Neural progenitor cell (in vitro differentiated cells): ENCODE measurements at regions not wholly inside any gene's neighbourhood (a gene's known extent, or its start where the extent isn't known, plus 50 kb on each side); places are given as distances from the start of the nearest gene placed in this dataset.

Experiments used
- EZH2 ChIP-seq: fragments of 200-600 bp; sonication (generic); IDR thresholded peaks from 2 replicates; pipeline ENCODE4 v1.6.1; 2017; ENCODE audit warnings: antibody characterized with exemption, mild to moderate bottlenecking, moderate library complexity
- TF ChIP-seq, protein P1 (sequence below): fragments of 200-600 bp; sonication (generic); IDR thresholded peaks from 2 replicates; pipeline ENCODE4 v1.5.1; 2017; ENCODE audit warnings: antibody characterized with exemption, mild to moderate bottlenecking

DNA sequence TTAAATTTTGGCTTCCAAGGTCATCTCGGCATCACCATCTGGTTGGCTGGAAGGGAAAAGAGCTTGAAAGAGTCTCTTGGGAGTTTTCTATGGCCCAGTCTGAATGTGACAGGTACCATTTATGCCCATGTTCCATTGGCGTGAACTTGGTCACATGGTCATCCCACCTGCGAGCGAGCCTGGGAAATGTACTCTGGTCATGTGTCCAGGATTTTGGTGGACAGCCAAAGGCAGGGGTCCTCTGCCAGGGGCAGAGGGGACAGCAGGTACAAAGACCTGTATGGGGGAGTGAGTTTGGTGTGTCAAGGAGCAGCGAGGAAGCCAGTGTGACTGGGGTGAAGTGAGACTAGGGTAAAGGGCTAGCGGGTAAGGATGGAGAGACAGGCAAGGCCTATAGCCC lies 112.6 kb downstream of the CDC5L start:
- TF ChIP-seq, protein P1, sequence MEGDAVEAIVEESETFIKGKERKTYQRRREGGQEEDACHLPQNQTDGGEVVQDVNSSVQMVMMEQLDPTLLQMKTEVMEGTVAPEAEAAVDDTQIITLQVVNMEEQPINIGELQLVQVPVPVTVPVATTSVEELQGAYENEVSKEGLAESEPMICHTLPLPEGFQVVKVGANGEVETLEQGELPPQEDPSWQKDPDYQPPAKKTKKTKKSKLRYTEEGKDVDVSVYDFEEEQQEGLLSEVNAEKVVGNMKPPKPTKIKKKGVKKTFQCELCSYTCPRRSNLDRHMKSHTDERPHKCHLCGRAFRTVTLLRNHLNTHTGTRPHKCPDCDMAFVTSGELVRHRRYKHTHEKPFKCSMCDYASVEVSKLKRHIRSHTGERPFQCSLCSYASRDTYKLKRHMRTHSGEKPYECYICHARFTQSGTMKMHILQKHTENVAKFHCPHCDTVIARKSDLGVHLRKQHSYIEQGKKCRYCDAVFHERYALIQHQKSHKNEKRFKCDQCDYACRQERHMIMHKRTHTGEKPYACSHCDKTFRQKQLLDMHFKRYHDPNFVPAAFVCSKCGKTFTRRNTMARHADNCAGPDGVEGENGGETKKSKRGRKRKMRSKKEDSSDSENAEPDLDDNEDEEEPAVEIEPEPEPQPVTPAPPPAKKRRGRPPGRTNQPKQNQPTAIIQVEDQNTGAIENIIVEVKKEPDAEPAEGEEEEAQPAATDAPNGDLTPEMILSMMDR: no peak
- no peak for TF ChIP-seq EZH2
